ENCODE measurements at regions not wholly inside any gene's neighbourhood (a gene's known extent, or its start where the extent isn't known, plus 50 kb on each side); places are given as distances from the start of the nearest gene placed in this dataset.

- DNase-seq (ENCODE audit: low read depth), result no peak
These were observed 90.1 kb upstream of the PITX1 start for GRCh38 chr5:135124128-135124527.

GRCh38 chr5:135122797-135123196 lies 88.8 kb upstream of the PITX1 start:
- no peak for DNase-seq (ENCODE audit: low read depth)

GRCh38 chr5:135120951-135121350 lies 86.9 kb upstream of the PITX1 start:
- DNase-seq (ENCODE audit: low read depth), result no peak

GRCh38 chr5:135119481-135119880 lies 85.5 kb upstream of the PITX1 start:
- DNase-seq (ENCODE audit: low read depth), result no peak

- DNase-seq (ENCODE audit: low read depth), result no peak
These were observed 83.6 kb upstream of the PITX1 start for GRCh38 chr5:135117590-135117989.

- DNase-seq (ENCODE audit: low read depth), result no peak
These were observed 82.1 kb upstream of the PITX1 start for GRCh38 chr5:135116160-135116561.

GRCh38 chr5:135115591-135115990 lies 81.6 kb upstream of the PITX1 start:
- no peak for DNase-seq (ENCODE audit: low read depth)

GRCh38 chr5:135114759-135115158 lies 80.7 kb upstream of the PITX1 start:
- no peak for DNase-seq (ENCODE audit: low read depth)

GRCh38 chr5:135112008-135112725 lies 78.1 kb upstream of the PITX1 start:
- no peak for DNase-seq (ENCODE audit: low read depth)

GRCh38 chr5:135110785-135111596 lies 77.0 kb upstream of the PITX1 start:
- DNase-seq (ENCODE audit: low read depth), result no peak

- no peak for DNase-seq (ENCODE audit: low read depth)
These were observed 75.0 kb upstream of the PITX1 start for GRCh38 chr5:135108992-135109391.

- no peak for DNase-seq (ENCODE audit: low read depth)
These were observed 74.5 kb upstream of the PITX1 start for GRCh38 chr5:135108569-135108968.

- no peak for DNase-seq (ENCODE audit: low read depth)
These were observed 74.0 kb upstream of the PITX1 start for GRCh38 chr5:135107986-135108385.

GRCh38 chr5:135106610-135107471 lies 72.8 kb upstream of the PITX1 start:
- no peak for DNase-seq (ENCODE audit: low read depth)

GRCh38 chr5:135106136-135106535 lies 72.1 kb upstream of the PITX1 start:
- no peak for DNase-seq (ENCODE audit: low read depth)

GRCh38 chr5:135105105-135105484 lies 71.1 kb upstream of the PITX1 start:
- DNase-seq (ENCODE audit: low read depth), result no peak

- DNase-seq (ENCODE audit: low read depth), result no peak
These were observed 69.5 kb upstream of the PITX1 start for GRCh38 chr5:135103575-135103853.

- DNase-seq (ENCODE audit: low read depth), result no peak
These were observed 68.9 kb upstream of the PITX1 start for GRCh38 chr5:135102716-135103574.

GRCh38 chr5:135100431-135100830 lies 66.4 kb upstream of the PITX1 start:
- no peak for DNase-seq (ENCODE audit: low read depth)

- DNase-seq (ENCODE audit: low read depth), result no peak
These were observed 66.0 kb upstream of the PITX1 start for GRCh38 chr5:135100011-135100410.

GRCh38 chr5:135097390-135097789 lies 63.4 kb upstream of the PITX1 start:
- no peak for DNase-seq (ENCODE audit: low read depth)

All from LHCN-M2 (cell line).